GM06990 (cell line): ENCODE measurements at regions not wholly inside any gene's neighbourhood (a gene's known extent, or its start where the extent isn't known, plus 50 kb on each side); places are given as distances from the start of the nearest gene placed in this dataset.

Experiments used
- DNase-seq: peaks from one replicate; pipeline ENCODE4 v3.0.0-alpha.2; 2011; ENCODE audit not compliant: insufficient read length; ENCODE audit errors: extremely low read depth
- H3K27me3 ChIP-seq: replicated peaks from 2 replicates; pipeline ENCODE4 v1.6.0; 2011; ENCODE audit warnings: low read length; ENCODE audit not compliant: control insufficient read depth, insufficient read depth
- H3K36me3 ChIP-seq: 2 replicates; pipeline ENCODE4 v1.5.1; 2011; ENCODE audit warnings: low read length; ENCODE audit not compliant: control insufficient read depth, insufficient read depth
- H3K4me3 ChIP-seq: replicated peaks from 2 replicates; pipeline ENCODE4 v1.5.1; 2011; ENCODE audit warnings: low read depth, mild to moderate bottlenecking, control low read depth, low read length
- CTCF ChIP-seq: IDR thresholded peaks from 2 replicates; pipeline ENCODE4 v1.5.1; 2011; ENCODE audit warnings: low read length, control low read depth, mild to moderate bottlenecking, inconsistent platforms; ENCODE audit not compliant: insufficient read depth, poor library complexity, severe bottlenecking

- DNase-seq, result no peak
- no peaks in the 10 kb centered on the region; the same call in none of the 2 replicates for H3K27me3 ChIP-seq
- no peak overlapping the region for H3K4me3 ChIP-seq
- no peak for TF ChIP-seq CTCF
- H3K36me3 ChIP-seq, result no peaks in the 10 kb centered on the region
Measured at GRCh38 chr18:10013621-10014543, 100.1 kb downstream of the VAPA start.

- no peak for TF ChIP-seq CTCF
- Histone ChIP-seq H3K27me3 (no peaks in the 10 kb centered on the region; the same call in none of the 2 replicates), H3K36me3 (no peaks in the 10 kb centered on the region), H3K4me3 (no peak overlapping the region)
- no peak for DNase-seq
Measured at GRCh38 chr18:10015288-10015701, 101.5 kb downstream of the VAPA start.

- H3K36me3 ChIP-seq, result no peaks in the 10 kb centered on the region
- H3K27me3 ChIP-seq, result no peaks in the 10 kb centered on the region; the same call in none of the 2 replicates
- DNase-seq, result no peak
- no peak overlapping the region for H3K4me3 ChIP-seq
- TF ChIP-seq CTCF, result no peak
Measured at GRCh38 chr18:10015941-10016819, 102.4 kb downstream of the VAPA start.

GRCh38 chr18:10017043-10017442, 103.2 kb downstream of the VAPA start:
- Histone ChIP-seq H3K4me3 (no peak overlapping the region), H3K36me3 (no peaks in the 10 kb centered on the region), H3K27me3 (no peaks in the 10 kb centered on the region; the same call in none of the 2 replicates)
- TF ChIP-seq CTCF, result no peak
- no peak for DNase-seq

GRCh38 chr18:10018289-10018688, 104.5 kb downstream of the VAPA start:
- DNase-seq, result no peak
- no peak overlapping the region for H3K4me3 ChIP-seq
- no peak for TF ChIP-seq CTCF
- H3K27me3 ChIP-seq, result no peaks in the 10 kb centered on the region; the same call in none of the 2 replicates
- H3K36me3 ChIP-seq, result no peaks in the 10 kb centered on the region
